MM.1S (cell line): ENCODE measurements at regions not wholly inside any gene's neighbourhood (a gene's known extent, or its start where the extent isn't known, plus 50 kb on each side); places are given as distances from the start of the nearest gene placed in this dataset.

ENCODE experiments used
- CTCF ChIP-seq: fragments of 300-600 bp; sonication (generic); IDR thresholded peaks from 2 replicates; pipeline ENCODE4 v1.5.1; 2016; ENCODE audit warnings: antibody characterized with exemption, low read length, mixed read lengths
- EZH2 ChIP-seq: fragments of 300-600 bp; sonication (generic); optimal IDR thresholded peaks from 2 replicates; pipeline ENCODE3; 2017; ENCODE audit warnings: low read depth, mild to moderate bottlenecking, antibody characterized with exemption, low read length, mixed read lengths

DNA sequence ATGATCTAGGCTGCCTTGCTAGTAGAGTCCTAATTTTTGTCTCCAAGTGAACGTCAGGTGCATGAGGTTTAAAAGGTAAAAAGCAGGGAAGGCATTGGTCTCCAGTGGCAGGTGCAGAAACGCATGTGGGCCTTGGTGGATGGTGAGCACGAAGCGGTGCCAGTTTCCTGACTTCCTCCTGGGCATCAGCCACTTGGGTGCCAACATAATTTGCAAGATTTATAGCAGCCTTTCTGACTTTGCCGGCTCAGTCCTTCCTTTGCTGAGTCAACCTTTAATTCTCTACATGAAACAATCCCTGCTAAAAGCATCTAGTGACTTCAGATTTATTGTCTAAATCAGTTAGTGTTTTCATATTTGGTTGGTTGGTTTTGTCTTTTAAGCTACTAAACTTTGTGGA lies 355.7 kb upstream of the TMEM132C start:
- TF ChIP-seq EZH2 (no peak), CTCF (no peak)
